LNCAP (cell line): ENCODE measurements at regions not wholly inside any gene's neighbourhood (a gene's known extent, or its start where the extent isn't known, plus 50 kb on each side); places are given as distances from the start of the nearest gene placed in this dataset.

ENCODE experiments used
- CTCF ChIP-seq: fragments of 450-650 bp; IDR thresholded peaks from 2 replicates; pipeline ENCODE4 v1.5.1; 2017; ENCODE audit warnings: mild to moderate bottlenecking

DNA sequence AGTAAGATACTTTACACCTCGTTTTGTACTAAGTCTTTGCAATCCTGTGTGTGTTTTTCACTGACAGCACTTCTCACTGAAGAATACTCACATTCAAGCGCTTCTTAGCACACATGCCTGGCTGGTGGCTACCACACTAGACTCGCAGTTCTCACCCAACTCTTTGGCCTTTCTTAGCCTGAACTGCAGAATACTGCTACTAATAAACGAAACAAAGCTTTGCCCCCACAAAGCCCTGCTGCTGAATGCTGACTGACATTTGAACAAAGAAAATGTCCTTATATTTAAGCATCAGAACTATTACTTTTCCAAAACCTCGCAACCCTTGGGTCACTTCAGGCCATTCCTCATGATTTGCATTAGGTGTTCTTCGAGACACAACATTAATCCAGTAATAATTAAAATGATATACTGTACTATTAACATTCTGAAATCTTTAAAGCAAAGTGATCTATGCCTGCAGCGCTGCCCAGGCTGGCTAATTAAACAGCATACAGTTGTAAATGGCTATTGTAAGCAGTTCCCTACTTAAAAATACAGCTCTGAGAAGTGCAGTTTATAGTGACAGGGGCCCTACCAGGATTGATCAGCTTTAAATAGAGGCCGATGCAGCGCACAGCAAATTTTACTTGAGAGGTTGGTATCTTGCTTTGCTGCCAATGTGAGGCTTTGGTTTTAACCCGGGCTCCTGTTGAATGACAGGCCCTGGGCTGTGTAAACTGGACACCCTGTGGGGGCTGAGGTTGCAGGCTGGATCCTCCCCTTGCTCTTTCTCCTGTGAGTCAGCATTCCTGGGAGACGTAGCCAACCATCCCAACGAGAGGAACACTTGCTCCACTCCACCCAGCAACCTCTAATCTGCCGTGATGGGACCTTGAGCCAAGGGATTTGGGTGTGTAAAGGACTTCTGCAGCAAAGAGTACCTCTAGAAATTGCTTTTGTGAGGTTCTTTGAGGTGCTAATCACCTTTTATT lies 899.0 kb downstream of the TFAP2A start:
- TF ChIP-seq CTCF = no peak

- no peak for TF ChIP-seq CTCF
These were observed 900.7 kb downstream of the TFAP2A start for GRCh38 chr6:9514146-9514545.

DNA sequence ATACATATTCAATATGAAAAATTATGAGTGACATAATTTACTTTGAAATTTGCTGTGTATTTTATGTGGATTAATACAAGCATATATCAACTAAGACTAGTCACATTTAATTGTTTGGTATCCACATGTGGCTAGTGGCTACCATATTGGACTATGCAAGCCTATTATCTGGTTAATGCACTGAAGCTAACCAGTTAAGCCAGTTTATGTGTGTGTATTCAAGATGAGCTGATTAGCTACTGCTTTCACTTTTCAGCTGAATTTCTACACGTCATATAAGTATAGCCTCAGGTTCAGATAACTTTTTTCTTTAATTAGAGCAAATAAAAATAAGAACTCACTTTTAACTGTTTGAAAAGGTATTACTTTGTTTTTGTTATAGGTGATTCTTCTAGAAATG lies 903.7 kb downstream of the TFAP2A start:
- TF ChIP-seq CTCF = no peak

DNA sequence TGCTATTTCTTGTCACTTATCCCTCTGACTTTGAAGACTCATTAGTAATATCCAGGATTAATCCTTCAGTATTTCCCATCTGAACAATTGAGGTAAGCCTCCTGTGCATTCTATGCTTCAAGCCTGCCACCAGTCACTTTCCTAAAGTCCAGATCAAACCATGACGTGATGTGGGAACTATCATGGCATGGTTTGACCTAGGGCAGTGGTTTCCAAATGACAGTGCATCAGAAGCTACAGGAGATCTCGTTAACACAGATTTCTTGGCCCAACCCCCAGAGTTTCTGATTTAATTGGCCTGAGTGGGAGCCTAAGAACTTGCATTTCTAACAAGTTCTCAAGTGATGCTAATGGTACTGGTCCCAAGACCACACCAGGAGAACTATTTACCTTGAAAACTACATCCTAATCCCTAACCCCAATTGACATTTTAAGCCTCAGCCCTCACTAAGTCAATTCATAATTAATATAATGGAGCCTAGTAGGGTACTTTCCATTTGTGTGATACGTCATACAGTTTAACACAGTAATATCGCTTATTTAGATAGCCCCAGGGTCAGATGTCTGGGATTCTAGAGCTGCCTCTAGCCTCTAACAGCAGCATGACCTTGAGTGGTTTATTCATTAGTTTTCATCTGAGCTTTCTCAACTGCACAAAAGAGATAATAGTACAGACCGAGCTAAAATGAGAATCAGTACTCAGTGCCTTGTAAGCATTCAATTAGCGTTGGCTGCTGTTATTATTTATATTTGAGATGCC lies 907.6 kb downstream of the TFAP2A start:
- no peak for TF ChIP-seq CTCF

GRCh38 chr6:9504191-9504590 lies 910.7 kb downstream of the TFAP2A start:
- TF ChIP-seq CTCF = no peak

DNA sequence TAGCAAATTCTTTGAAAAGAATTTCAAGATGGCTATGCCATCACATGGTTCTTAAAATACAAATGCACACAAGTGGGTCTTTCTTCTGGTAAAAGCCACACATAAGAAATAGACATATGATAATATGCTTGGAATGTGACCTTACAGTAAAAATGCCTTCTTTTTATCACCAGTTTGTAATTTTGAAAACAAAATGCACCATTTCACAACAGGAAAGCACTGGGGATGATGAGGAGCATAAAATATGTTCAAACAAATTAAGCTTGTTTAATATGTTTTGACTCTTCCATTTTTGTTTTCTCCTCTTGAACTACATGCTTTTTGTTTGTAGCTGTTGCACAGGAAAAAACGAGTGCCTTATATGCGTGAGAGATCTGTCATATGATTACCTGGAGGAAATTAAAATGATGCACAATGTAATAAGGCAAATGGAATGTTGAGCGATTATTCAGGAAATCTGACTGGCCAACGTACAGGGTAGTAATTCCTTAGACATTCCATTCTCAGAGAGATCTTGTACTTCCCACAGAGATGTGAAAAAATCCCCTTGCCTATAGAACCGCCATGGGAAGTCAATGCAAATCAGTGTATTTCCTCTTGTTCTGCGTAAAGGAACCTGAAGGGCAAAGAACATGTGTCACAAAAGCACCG lies 911.6 kb downstream of the TFAP2A start:
- TF ChIP-seq CTCF = no peak

- TF ChIP-seq CTCF = no peak
These were observed 915.2 kb downstream of the TFAP2A start for GRCh38 chr6:9499709-9500108.
